ENCODE measurements at regions not wholly inside any gene's neighbourhood (a gene's known extent, or its start where the extent isn't known, plus 50 kb on each side); places are given as distances from the start of the nearest gene placed in this dataset.

DNA sequence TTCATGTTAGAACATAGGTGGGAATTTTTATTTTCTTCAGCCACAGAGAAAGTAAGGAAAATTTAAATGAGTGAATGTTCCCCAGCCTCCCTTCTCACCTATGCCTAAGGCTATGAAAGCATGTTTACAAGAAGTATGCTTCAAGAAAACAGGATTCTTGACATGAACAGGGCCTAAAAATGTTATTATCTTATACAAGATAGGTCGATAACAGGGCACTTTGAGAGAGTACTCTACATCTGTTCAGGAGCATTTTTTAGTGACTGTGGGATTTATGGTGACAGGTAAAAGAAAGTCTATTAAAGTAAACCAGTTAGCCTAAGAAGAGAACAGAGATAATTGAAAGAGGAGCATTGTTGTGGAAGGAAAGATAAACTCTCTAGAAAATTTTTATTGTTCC lies 222.9 kb upstream of the DAAM1 start (continued):
- TF ChIP-seq CHD7 (IDR thresholded peaks at IDR 0.05; ENCODE audit: insufficient replicate concordance, low read length), result no peak
- TF ChIP-seq, protein P1, sequence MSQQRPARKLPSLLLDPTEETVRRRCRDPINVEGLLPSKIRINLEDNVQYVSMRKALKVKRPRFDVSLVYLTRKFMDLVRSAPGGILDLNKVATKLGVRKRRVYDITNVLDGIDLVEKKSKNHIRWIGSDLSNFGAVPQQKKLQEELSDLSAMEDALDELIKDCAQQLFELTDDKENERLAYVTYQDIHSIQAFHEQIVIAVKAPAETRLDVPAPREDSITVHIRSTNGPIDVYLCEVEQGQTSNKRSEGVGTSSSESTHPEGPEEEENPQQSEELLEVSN (IDR thresholded peaks at IDR 0.05), result no peak
- no peak for TF ChIP-seq KDM4A (IDR thresholded peaks at IDR 0.05; ENCODE audit: low read depth, low read length, severe bottlenecking)
- TF ChIP-seq RXRA (IDR thresholded peaks at IDR 0.05; ENCODE audit: insufficient read depth, low read depth, low read length), result no peak
- no peak for TF ChIP-seq TAF1 (IDR thresholded peaks at IDR 0.05; ENCODE audit: low read depth, low read length)
- no peak for TF ChIP-seq BACH1 (IDR thresholded peaks at IDR 0.05; ENCODE audit: low read length)
- TF ChIP-seq ATF3 (IDR thresholded peaks at IDR 0.05; ENCODE audit: insufficient read depth, low read depth, low read length), result no peak
- TF ChIP-seq PHF8 (conservative IDR thresholded peaks at IDR 0.05; ENCODE audit: low read depth, low read length), result no peak
- no peak for TF ChIP-seq ZNF274 (IDR thresholded peaks at IDR 0.05; ENCODE audit: borderline replicate concordance, extremely low read depth, low read length)
- TF ChIP-seq TBP (IDR thresholded peaks at IDR 0.05; ENCODE audit: low read depth, low read length), result no peak
- TF ChIP-seq BRCA1 (IDR thresholded peaks at IDR 0.05; ENCODE audit: low read depth, low read length), result no peak
- TF ChIP-seq SP2 (IDR thresholded peaks at IDR 0.05; ENCODE audit: low read length), result no peak
